WI38 (cell line): ENCODE measurements at regions not wholly inside any gene's neighbourhood (a gene's known extent, or its start where the extent isn't known, plus 50 kb on each side); places are given as distances from the start of the nearest gene placed in this dataset.

Source experiments
- H3K4me3 ChIP-seq: 2 replicates; pipeline ENCODE4 v1.5.1; 2011; ENCODE audit warnings: low read depth, mild to moderate bottlenecking, control low read depth, low read length
- CTCF ChIP-seq: IDR thresholded peaks from 2 replicates; pipeline ENCODE4 v1.5.1; 2012; ENCODE audit warnings: low read depth, mild to moderate bottlenecking, control low read depth, low read length

GRCh38 chr2:105150231-105150630 is 91.3 kb upstream of the GPR45 start:
- H3K4me3 ChIP-seq, result no peak overlapping the region
- TF ChIP-seq CTCF, result no peak

- H3K4me3 ChIP-seq, result no peak overlapping the region
- no peak for TF ChIP-seq CTCF
Observed at GRCh38 chr2:105154119-105154818, 87.3 kb upstream of the GPR45 start.

- no peak overlapping the region for H3K4me3 ChIP-seq
- no peak for TF ChIP-seq CTCF
Observed at GRCh38 chr2:105156166-105156565, 85.4 kb upstream of the GPR45 start.

GRCh38 chr2:105158002-105158401 is 83.5 kb upstream of the GPR45 start:
- no peak for TF ChIP-seq CTCF
- H3K4me3 ChIP-seq, result no peak overlapping the region

- H3K4me3 ChIP-seq, result no peak overlapping the region
- TF ChIP-seq CTCF, result no peak
Observed at GRCh38 chr2:105166688-105167087, 74.9 kb upstream of the GPR45 start.

- H3K4me3 ChIP-seq, result no peak overlapping the region
- no peak for TF ChIP-seq CTCF
Observed at GRCh38 chr2:105168543-105168942, 73.0 kb upstream of the GPR45 start.

GRCh38 chr2:105175231-105175630 is 66.3 kb upstream of the GPR45 start:
- TF ChIP-seq CTCF, result no peak
- no peak overlapping the region for H3K4me3 ChIP-seq
